Gastroesophageal sphincter (tissue), 4 donors: ENCODE measurements at regions not wholly inside any gene's neighbourhood (a gene's known extent, or its start where the extent isn't known, plus 50 kb on each side); places are given as distances from the start of the nearest gene placed in this dataset.

Experiments used
- ATAC-seq: fragments of 150-250 bp; one replicate; pipeline ENCODE4 v1.9.1; 2016; ENCODE audit warnings: mild to moderate bottlenecking, moderate library complexity
- H3K27ac ChIP-seq, 4 donors: fragments of 200-600 bp; sonication (generic) in 3 of 4; 1 replicate in 3 of 4; 2 replicates in 1 of 4; pipeline ENCODE4 v1.5.1; 2016 to 2019
- H3K27me3 ChIP-seq: fragments of 200-600 bp; sonication (generic); one replicate; pipeline ENCODE4 v1.5.1; 2019
- H3K36me3 ChIP-seq, 2 donors: fragments of 200-600 bp; sonication (generic); one replicate each; pipeline ENCODE4 v1.5.1; 2019; ENCODE audit warnings: control low read depth in 1 of 2
- H3K4me1 ChIP-seq, 3 donors: fragments of 200-600 bp; sonication (generic); 1 replicate in 2 of 3; 2 replicates in 1 of 3; pipeline ENCODE4 v1.5.1; 2016 to 2019; ENCODE audit warnings: control low read depth in 2 of 3
- H3K4me3 ChIP-seq, 2 donors: fragments of 200-600 bp; sonication (generic); one replicate each; pipeline ENCODE4 v1.5.1; 2019; ENCODE audit warnings: mild to moderate bottlenecking in 1 of 2, moderate library complexity in 1 of 2
- H3K9me3 ChIP-seq, 3 donors: fragments of 200-600 bp; sonication (generic); one replicate each; pipeline ENCODE4 v1.5.1; 2017 to 2019; ENCODE audit warnings: control low read depth in 2 of 3
- EP300 ChIP-seq: sonication (generic); formaldehyde crosslinking; IDR thresholded peaks from one replicate; pipeline ENCODE4 v1.6.1; 2017; ENCODE audit warnings: antibody characterized with exemption, mild to moderate bottlenecking
- POLR2A ChIP-seq, 2 donors: fragments of 450-650 bp; IDR thresholded peaks; one replicate each; pipeline ENCODE4 v1.6.1; 2017; ENCODE audit warnings: antibody characterized with exemption in 2 of 2, mild to moderate bottlenecking in 2 of 2, moderate library complexity in 1 of 2
- POLR2AphosphoS5 ChIP-seq: sonication (generic); formaldehyde crosslinking; IDR thresholded peaks from one replicate; pipeline ENCODE4 v1.6.1; 2017; ENCODE audit warnings: antibody characterized with exemption
- WGBS, 2 donors: methylation state at CpG; one replicate each; pipeline ENCODE4 v1.1.5; 2018; ENCODE audit warnings: low coverage in 1 of 2; 5-methylcytosine and 5-hydroxymethylcytosine counted together
- TF ChIP-seq, protein P1 (sequence below), 4 experiments: fragments of 200-600 bp in 2 of 4; fragments of 450-650 bp in 2 of 4; sonication (generic) in 1 of 4; IDR thresholded peaks; one replicate each; pipeline ENCODE4 v1.5.1; 2017 to 2019; ENCODE audit warnings: antibody characterized with exemption in 4 of 4, mild to moderate bottlenecking in 2 of 4, moderate library complexity in 2 of 4

- ATAC-seq, result peak; percentile 31
- no peaks in the 10 kb centered on the region for H3K36me3 ChIP-seq
- WGBS, 2 donors, result 28 to 53% methylated on average over 3 to 5 of the region's 6 CpGs
These were observed 275.3 kb downstream of the UACA start for GRCh38 chr15:70488002-70488605.

DNA sequence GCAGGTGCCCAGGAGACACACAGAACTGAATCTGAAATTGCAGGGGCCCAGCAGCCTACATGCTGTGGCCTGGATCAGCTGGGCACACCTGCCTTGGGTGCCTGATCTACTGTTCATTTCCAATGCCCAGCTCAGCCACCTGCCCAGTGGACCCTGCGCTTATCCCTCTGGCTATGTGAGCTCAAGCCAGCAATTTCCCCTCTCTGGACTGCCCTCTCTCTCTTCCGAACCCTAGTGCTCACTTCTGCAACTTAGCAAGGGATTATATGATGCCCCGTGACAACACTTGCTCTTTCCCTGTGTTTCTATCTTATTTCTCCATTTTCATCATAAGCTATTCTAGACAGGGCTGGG is 276.0 kb downstream of the UACA start:
- ATAC-seq, result no peak
- Histone ChIP-seq H3K4me3 (no peak overlapping the region), H3K36me3 (no peaks in the 10 kb centered on the region), H3K27me3 (no peaks in the 10 kb centered on the region), H3K27ac (no peak overlapping the region), H3K4me1 (peaks cover 0 to 8% (median 0%) of the 10 kb centered on the region in 3 donors), H3K9me3 (no peaks in the 10 kb centered on the region)
- TF ChIP-seq, protein P1, sequence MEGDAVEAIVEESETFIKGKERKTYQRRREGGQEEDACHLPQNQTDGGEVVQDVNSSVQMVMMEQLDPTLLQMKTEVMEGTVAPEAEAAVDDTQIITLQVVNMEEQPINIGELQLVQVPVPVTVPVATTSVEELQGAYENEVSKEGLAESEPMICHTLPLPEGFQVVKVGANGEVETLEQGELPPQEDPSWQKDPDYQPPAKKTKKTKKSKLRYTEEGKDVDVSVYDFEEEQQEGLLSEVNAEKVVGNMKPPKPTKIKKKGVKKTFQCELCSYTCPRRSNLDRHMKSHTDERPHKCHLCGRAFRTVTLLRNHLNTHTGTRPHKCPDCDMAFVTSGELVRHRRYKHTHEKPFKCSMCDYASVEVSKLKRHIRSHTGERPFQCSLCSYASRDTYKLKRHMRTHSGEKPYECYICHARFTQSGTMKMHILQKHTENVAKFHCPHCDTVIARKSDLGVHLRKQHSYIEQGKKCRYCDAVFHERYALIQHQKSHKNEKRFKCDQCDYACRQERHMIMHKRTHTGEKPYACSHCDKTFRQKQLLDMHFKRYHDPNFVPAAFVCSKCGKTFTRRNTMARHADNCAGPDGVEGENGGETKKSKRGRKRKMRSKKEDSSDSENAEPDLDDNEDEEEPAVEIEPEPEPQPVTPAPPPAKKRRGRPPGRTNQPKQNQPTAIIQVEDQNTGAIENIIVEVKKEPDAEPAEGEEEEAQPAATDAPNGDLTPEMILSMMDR (IDR thresholded peaks at IDR 0.05), result no peak
- no peak for TF ChIP-seq POLR2AphosphoS5
- TF ChIP-seq EP300, result no peak
- 87 to 100% methylated on average over 3 of the region's 3 CpGs for whole genome bisulfite sequencing, 2 donors

More at GRCh38 chr15:70488002-70488605, 275.3 kb downstream of the UACA start:
- Histone ChIP-seq H3K4me1 (peaks cover 0 to 8% (median 0%) of the 10 kb centered on the region in 3 donors), H3K27me3 (no peaks in the 10 kb centered on the region), H3K4me3 (no peak overlapping the region), H3K9me3 (no peaks in the 10 kb centered on the region), H3K27ac (no peak overlapping the region)
- no peak for TF ChIP-seq POLR2A (IDR thresholded peaks at IDR 0.05)
- TF ChIP-seq, protein P1 (IDR thresholded peaks at IDR 0.05), result peak in 3 of 4 experiments; percentile 91 to 97 (median 96)

DNA sequence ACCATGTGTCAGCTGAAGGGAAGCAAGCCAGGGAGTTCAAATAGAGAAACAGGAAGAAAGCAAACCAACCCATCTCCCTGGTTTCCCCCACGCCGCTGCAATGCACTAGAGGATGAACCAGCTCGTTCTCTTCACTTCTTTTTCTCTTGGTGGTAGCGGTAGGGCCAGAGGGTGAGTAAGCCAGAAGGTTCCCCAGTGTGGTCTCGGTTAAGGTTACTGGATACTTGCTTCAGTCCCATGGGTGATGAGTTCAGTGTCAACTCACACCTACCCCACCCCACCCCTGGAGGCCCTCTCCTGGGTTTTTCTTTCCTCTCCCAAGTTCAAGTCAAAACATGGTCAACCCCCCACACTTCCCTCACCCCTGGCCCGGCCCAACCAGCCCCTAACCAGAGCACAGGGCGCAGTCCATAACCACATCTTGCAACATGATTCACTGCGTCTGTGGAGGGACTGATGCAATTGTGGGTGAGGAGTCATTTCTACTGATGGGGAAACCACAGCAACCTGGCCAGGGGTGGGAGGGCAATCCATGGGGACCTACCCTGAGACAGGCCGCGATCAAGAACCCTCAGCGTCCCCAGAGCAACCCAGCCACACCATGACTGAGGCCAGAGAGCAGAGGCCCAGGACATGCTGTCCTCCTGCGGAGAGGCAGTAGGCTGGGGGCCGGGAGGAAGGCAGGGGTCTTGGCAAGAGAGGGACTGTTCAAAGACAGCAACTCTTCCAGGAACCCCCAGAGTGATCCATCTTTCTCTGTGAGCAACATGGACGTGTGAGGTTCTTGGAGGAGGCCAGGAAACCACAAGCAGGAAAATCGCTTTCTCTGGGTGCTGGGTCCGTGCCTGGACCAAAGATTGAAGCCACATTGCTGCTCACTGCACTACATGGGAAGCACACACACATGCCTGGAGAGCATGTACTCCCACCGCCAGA is 276.6 kb downstream of the UACA start:
- no peaks in the 10 kb centered on the region for H3K36me3 ChIP-seq
- TF ChIP-seq, protein P1 (IDR thresholded peaks at IDR 0.05), result no peak
- TF ChIP-seq EP300 (no peak), POLR2A (IDR thresholded peaks at IDR 0.05) (no peak), POLR2AphosphoS5 (no peak)
- H3K27ac ChIP-seq, result no peak overlapping the region
- WGBS, 2 donors, result 88 to 93% methylated on average over 3 to 5 of the region's 17 CpGs
- no peak overlapping the region for H3K4me3 ChIP-seq
- no peaks in the 10 kb centered on the region for H3K9me3 ChIP-seq
- peak; percentile 52 for ATAC-seq
- no peaks in the 10 kb centered on the region for H3K27me3 ChIP-seq
- H3K4me1 ChIP-seq, result peaks cover 0 to 8% (median 0%) of the 10 kb centered on the region in 3 donors

DNA sequence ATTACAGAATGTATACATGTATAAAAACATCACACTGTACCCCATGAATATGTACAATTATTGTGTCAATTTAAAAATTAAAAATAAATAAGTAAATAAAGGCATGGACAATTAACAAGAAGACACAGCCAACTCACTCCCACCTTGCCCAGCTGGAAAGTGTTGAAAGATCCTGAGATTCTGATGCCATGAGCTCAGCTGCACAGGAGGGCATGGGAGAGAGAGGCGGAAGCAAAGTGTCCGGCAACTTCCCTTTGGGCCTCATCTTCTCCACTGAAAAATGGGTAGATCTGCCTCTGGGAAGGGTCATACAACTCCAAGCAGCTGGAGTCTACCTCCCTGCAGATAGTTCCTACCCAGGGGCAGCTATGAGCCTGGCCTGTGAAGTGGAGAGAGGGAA is 277.3 kb downstream of the UACA start:
- Histone ChIP-seq H3K4me1 (peaks cover 0 to 8% (median 0%) of the 10 kb centered on the region in 3 donors), H3K27me3 (no peaks in the 10 kb centered on the region), H3K36me3 (no peaks in the 10 kb centered on the region), H3K4me3 (no peak overlapping the region), H3K27ac (no peak overlapping the region), H3K9me3 (no peaks in the 10 kb centered on the region)
- no peak for TF ChIP-seq EP300
- TF ChIP-seq POLR2AphosphoS5, result no peak
- TF ChIP-seq, protein P1 (IDR thresholded peaks at IDR 0.05), result no peak
- TF ChIP-seq POLR2A (IDR thresholded peaks at IDR 0.05), result no peak
- no peak for ATAC-seq
- WGBS, 2 donors, result 84% methylated on average over 2 of the region's 2 CpGs; no CpG with 5 or more reads in 1 of the 2 donors
